ENCODE measurements at regions not wholly inside any gene's neighbourhood (a gene's known extent, or its start where the extent isn't known, plus 50 kb on each side); places are given as distances from the start of the nearest gene placed in this dataset.

- TF ChIP-seq MAX (CRISPR knock-in tag; IDR thresholded peaks at IDR 0.05): no peak
- TF ChIP-seq NFE2L1 (CRISPR knock-in tag; IDR thresholded peaks at IDR 0.05): no peak
- no peak for TF ChIP-seq SMAD3 (CRISPR knock-in tag; IDR thresholded peaks at IDR 0.05; ENCODE audit: borderline replicate concordance)
Measured at GRCh38 chr15:69652293-69652692, 199.7 kb downstream of the RPLP1 start (continued).

- CTCF ChIA-PET: interaction anchor here (0.6 kb wide), 1 partner anchor 487 kb away, joined by 4 read pairs; no protein-coding TSS in a partner anchor
- POLR2A ChIA-PET: interaction anchor here (0.6 kb wide), 1 partner anchor 448 kb away, joined by 6 read pairs; no protein-coding TSS in a partner anchor
- TF ChIP-seq AR (CRISPR knock-in tag; IDR thresholded peaks at IDR 0.05) (no peak), ZNF232 (CRISPR knock-in tag; IDR thresholded peaks at IDR 0.05) (no peak), RELA (CRISPR knock-in tag; IDR thresholded peaks at IDR 0.05; ENCODE audit: borderline replicate concordance) (no peak), FOXJ3 (CRISPR knock-in tag; IDR thresholded peaks at IDR 0.05; ENCODE audit: borderline replicate concordance) (no peak), TEAD4 (CRISPR knock-in tag; IDR thresholded peaks at IDR 0.05) (no peak), ZNF416 (CRISPR knock-in tag; IDR thresholded peaks at IDR 0.05) (no peak), ZNF281 (CRISPR knock-in tag; IDR thresholded peaks at IDR 0.05) (no peak)
- no peak overlapping the region for H3K4me3 Mint-ChIP-seq
- ATAC-seq: no peak
- H3K27ac Mint-ChIP-seq: no peak overlapping the region
- peaks cover 25% of the 10 kb centered on the region for H3K4me1 Mint-ChIP-seq
- DNase-seq (ENCODE audit: low spot score): no peak
- H3K27me3 Mint-ChIP-seq (ENCODE audit: low read depth): no peaks in the 10 kb centered on the region
- no peaks in the 10 kb centered on the region for H3K9me3 Mint-ChIP-seq
- no peaks in the 10 kb centered on the region for H3K36me3 Mint-ChIP-seq
Measured at GRCh38 chr15:69652751-69653305, 200.2 kb downstream of the RPLP1 start.

GRCh38 chr15:69653306-69653705 lies 200.7 kb downstream of the RPLP1 start:
- Mint-ChIP-seq H3K27ac (no peak overlapping the region), H3K4me3 (no peak overlapping the region), H3K27me3 (ENCODE audit: low read depth) (no peaks in the 10 kb centered on the region), H3K4me1 (peaks cover 20% of the 10 kb centered on the region), H3K9me3 (no peaks in the 10 kb centered on the region), H3K36me3 (no peaks in the 10 kb centered on the region)
- ChIA-PET POLR2A (interaction anchor here (0.6 kb wide), 1 partner anchor 448 kb away, joined by 6 read pairs; no protein-coding TSS in a partner anchor), CTCF (interaction anchor here (0.6 kb wide), 1 partner anchor 488 kb away, joined by 4 read pairs; no protein-coding TSS in a partner anchor)
- no peak for TF ChIP-seq SOX15 (CRISPR knock-in tag; IDR thresholded peaks at IDR 0.05)
- TF ChIP-seq CBFB (CRISPR knock-in tag; IDR thresholded peaks at IDR 0.05; ENCODE audit: low read depth): no peak
- TF ChIP-seq OVOL2 (CRISPR knock-in tag; IDR thresholded peaks at IDR 0.05; ENCODE audit: borderline replicate concordance): no peak
- ATAC-seq (no peak), DNase-seq (ENCODE audit: low spot score) (no peak)

- H3K27ac Mint-ChIP-seq: no peak overlapping the region
- CTCF ChIA-PET: no interaction called here
- POLR2A ChIA-PET: no interaction called here
- H3K4me1 Mint-ChIP-seq: peaks cover 14% of the 10 kb centered on the region
- ATAC-seq (no peak), DNase-seq (ENCODE audit: low spot score) (no peak)
- no peaks in the 10 kb centered on the region for H3K36me3 Mint-ChIP-seq
- no peaks in the 10 kb centered on the region for H3K27me3 Mint-ChIP-seq (ENCODE audit: low read depth)
- H3K9me3 Mint-ChIP-seq: no peaks in the 10 kb centered on the region
- no peak overlapping the region for H3K4me3 Mint-ChIP-seq
- TF ChIP-seq FOXK1 (CRISPR knock-in tag; IDR thresholded peaks at IDR 0.05): no peak
- no peak for TF ChIP-seq IRF2 (CRISPR knock-in tag; IDR thresholded peaks at IDR 0.05; ENCODE audit: borderline replicate concordance, low read depth)
- no peak for TF ChIP-seq HMGA2 (CRISPR knock-in tag; IDR thresholded peaks at IDR 0.05)
- no peak for TF ChIP-seq ZNF121 (CRISPR knock-in tag; IDR thresholded peaks at IDR 0.05)
- no peak for TF ChIP-seq RORB (CRISPR knock-in tag; IDR thresholded peaks at IDR 0.05)
- no peak for TF ChIP-seq ATF6 (CRISPR knock-in tag; IDR thresholded peaks at IDR 0.05)
- no peak for TF ChIP-seq CREB1 (CRISPR knock-in tag; IDR thresholded peaks at IDR 0.05)
- TF ChIP-seq USF2 (CRISPR knock-in tag; IDR thresholded peaks at IDR 0.05): no peak
- no peak for TF ChIP-seq TEAD4 (CRISPR knock-in tag; IDR thresholded peaks at IDR 0.05)
- TF ChIP-seq MXD4 (CRISPR knock-in tag; IDR thresholded peaks at IDR 0.05; ENCODE audit: borderline replicate concordance): no peak
Measured at GRCh38 chr15:69653846-69654245, 201.2 kb downstream of the RPLP1 start.

Measured in WTC11 (cell line).